Medulla oblongata (tissue), 1 donor: ENCODE measurements at regions not wholly inside any gene's neighbourhood (a gene's known extent, or its start where the extent isn't known, plus 50 kb on each side); places are given as distances from the start of the nearest gene placed in this dataset.
A peak's percentile ranks its signal among the peaks of the same experiment; 100 is the strongest.
"Not testable (repeated sequence)": the region's sequence is repeated elsewhere in the genome, so short reads cannot be mapped to it uniquely, and the experiment has no call there.

ENCODE experiments used
- DNase-seq: peaks from one replicate; pipeline ENCODE4 v3.0.0-alpha.2; 2015; ENCODE audit errors: extremely low spot score

DNA sequence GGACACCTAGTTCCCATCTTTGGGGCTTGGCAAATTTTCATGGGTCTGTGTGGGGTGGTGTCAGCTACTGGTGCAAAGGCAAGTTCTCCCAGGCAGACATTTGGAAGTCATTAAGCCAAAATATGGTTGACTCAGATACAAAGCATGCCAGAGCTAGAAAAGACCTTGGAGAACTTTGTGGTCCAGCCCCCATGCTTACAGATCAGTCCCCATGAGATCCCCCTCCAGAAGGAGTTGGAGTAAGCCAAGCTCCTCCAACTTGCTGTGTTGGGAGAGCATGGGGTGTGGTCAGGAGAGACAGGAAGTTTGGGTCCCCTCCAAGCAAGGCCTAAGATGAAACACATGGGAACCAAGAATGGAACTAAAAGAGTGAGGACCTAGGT lies 224.5 kb downstream of the CYP26B1 start:
- DNase-seq: no peak

- DNase-seq: no peak
These were observed 225.0 kb downstream of the CYP26B1 start for GRCh38 chr2:71922499-71923142.

GRCh38 chr2:71922091-71922490 lies 225.6 kb downstream of the CYP26B1 start:
- no peak for DNase-seq

- DNase-seq: not testable (repeated sequence)
These were observed 226.8 kb downstream of the CYP26B1 start for GRCh38 chr2:71920819-71921218.

DNA sequence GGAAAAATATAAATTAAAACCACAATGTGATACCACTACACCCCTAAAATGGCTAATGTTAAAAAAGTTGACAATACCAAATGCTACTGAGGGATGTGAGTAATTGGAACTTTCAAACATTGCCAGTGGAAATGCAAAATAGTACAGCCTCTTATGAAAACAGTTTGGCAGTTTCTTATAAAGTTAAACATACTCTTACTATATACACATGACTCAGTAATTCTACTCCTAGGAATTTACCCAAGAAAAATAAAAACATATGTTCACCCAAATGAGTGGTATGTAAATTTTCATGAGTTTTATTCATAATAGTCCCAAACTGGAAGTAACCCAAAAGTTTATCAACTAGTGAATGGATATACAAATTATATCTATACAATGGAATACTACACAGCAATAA lies 228.0 kb downstream of the CYP26B1 start:
- DNase-seq: no peak

- DNase-seq: no peak
These were observed 237.4 kb downstream of the CYP26B1 start for GRCh38 chr2:71910277-71910676.

- DNase-seq: no peak
These were observed 238.9 kb downstream of the CYP26B1 start for GRCh38 chr2:71908798-71909197.

GRCh38 chr2:71907503-71907902 lies 240.2 kb downstream of the CYP26B1 start:
- DNase-seq: no peak

- no peak for DNase-seq
These were observed 241.2 kb downstream of the CYP26B1 start for GRCh38 chr2:71906357-71906973.

DNA sequence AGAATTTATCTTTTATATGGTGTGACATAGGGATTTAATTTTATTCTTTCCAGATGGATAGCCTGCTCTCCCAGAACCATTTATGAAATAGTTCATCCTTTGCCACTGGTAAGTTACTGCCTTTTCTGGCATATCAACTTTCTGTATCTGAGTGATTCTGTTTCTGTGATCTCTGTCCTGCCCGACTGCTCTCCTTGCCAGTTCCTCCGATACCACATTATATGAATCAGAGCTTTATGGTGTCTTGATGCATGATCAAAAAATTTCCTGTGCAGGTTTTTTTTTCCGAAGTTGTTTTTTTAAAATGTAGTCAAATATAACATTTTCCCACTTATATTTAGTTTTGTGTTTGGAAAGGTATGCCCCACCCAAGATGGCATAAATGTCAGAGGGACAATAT lies 242.5 kb downstream of the CYP26B1 start:
- DNase-seq: no peak

DNA sequence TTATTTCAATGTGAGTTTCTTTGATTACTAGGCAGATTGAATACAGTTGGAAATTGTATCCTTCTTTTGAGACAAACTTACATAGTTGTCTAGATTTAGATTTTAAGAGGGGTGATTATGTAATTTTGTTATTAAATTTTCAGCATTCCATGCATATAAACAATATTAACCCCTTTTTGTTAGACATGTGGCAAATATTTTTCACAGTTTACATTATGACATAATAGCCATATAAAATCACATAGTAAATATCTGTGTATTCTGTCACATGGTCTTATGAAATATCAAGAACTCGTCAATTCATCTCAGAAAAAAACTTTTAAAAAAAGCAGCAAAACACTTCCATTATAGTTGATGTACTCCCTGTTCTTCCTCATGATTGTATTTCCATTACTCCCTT lies 243.8 kb downstream of the CYP26B1 start:
- no peak for DNase-seq

DNA sequence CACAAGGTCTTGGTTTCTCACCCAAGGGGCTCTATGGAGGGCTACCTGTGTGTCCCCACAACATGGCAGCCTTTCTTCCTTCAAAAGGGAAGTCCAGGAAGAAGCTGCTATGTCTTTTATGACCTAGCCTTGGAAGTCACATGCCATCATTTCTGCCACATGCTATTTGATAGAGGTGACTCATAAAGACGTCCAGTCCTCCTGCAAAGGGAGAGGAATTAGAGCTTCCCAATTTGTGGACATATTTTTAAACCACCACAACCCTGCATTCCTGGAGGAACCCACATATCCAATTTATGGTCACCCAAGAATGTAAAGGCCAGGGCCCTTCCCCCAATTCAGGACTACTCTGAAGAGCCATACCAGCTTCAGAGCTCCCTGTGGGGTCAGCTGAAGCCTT lies 246.2 kb downstream of the CYP26B1 start:
- DNase-seq: no peak

- DNase-seq: no peak
These were observed 248.6 kb downstream of the CYP26B1 start for GRCh38 chr2:71898851-71899681.

DNA sequence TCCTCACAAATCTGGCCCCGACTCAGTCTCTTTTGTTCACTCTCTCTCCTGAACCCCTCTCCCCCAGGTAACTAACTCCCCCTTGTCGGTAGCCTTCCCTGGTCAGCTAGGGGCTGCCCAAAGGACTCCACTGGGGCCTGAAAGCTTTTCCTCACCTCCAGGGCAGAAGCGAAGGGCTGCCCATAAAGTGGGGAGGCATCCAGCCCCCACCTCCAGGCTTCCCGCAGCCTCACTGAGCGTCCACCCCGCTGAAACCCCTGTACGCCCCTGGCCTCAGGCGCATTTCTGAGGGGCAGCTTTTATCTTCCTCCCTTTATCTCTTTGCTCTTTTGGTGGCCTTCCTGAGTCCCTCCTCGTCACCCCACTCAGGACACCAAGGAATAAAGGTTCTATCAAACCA lies 249.3 kb downstream of the CYP26B1 start:
- no peak for DNase-seq

- no peak for DNase-seq
These were observed 249.8 kb downstream of the CYP26B1 start for GRCh38 chr2:71897836-71898235.

GRCh38 chr2:71897137-71897480 lies 250.6 kb downstream of the CYP26B1 start:
- peak; percentile 9 for DNase-seq

DNA sequence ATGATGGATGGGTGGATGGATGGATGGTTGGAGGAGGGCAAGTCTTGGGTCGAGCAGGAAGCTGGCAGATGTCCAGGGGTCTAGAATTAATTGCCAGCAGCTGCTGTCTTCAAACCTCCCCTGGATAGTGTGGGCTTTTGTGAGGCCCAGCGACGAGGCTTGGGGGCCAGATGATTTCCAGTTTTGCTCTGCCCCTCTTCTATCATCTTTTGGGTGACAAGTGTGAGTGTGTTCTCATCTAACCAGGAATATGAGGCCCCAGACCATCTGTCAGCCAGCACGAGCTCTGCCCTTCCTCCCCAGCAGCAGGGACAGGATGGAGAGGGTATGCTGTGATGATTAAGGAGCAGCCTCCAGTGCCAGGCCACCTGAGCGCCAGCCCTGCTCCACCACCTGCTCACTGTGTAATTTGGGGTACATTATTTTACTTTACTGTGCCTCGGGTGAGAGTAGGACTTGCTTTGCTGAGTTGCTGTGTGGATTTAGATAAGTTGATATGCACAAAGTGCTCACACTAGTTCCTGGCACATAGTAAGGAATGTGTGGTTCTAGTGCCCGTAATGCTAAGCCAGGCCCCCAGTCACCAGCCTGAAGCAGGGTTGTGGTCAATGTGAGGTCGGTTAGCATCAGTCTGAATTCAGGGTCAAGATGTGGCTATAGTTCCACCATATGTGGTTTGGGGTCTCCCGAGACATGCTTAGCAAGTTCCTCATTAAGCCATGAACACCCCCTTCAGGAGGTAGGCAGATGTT lies 251.1 kb downstream of the CYP26B1 start:
- DNase-seq: no peak

DNA sequence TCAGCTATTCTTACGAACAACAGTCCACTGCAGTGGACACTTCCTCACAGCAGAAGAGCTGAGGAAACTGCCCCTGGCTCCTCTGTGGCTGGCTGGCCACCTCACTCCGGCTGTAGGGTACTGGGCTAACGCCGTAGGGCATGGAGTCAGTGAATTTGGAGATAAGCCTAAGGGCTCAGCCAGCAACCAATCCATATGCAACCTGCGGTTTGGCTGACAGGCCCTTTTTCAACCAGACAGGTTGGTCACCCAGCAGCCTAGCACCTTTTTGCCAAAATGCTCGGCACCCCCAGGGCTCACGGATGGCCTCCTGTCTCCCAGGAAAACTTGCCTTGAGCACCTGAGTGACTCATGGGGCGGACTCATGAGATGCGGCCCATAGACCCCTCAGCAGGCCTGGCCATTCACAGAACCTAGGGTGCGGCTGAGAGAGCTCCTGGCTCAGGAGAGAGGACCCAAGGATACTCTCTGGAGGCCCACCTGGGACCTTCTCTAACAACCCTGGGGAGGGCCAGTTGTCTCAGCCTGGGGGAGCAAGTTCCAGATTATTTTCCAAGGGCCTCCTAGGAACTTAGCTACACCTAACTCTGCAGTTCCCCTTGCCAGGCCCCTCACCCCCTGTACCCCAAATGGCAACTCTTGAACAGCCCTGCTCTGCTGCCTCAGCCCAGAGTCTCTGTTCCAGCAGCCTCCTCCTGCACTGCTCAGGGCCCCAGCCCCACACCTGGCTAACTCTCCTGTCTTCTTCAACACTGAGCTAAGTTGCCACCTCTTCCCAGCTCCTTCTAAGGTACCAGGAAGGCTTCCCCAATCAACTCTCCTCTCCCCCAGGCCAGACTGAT lies 252.1 kb downstream of the CYP26B1 start:
- no peak for DNase-seq

GRCh38 chr2:71894261-71894660 lies 253.4 kb downstream of the CYP26B1 start:
- no peak for DNase-seq

GRCh38 chr2:71893646-71894045 lies 254.0 kb downstream of the CYP26B1 start:
- DNase-seq: no peak

DNA sequence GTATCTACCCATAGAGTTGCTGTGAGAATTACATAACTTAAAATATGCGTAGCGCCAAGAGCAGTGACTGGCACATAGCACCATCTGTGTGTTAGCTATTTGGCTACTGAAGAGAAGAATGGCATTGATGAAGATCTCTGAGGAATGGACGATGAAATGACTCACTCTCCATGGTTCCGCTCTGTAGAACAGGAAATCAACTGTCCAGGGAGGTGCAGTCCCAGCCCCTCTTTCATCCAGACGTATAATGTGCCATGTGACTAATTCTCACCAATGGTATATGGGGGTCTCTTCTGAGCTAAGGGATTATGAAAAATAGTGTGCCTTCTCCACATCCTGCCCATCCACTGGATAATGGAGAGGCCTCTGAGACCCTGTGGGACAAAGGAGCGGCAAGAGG lies 254.8 kb downstream of the CYP26B1 start:
- DNase-seq: no peak

- DNase-seq: no peak
These were observed 255.3 kb downstream of the CYP26B1 start for GRCh38 chr2:71892423-71892730.
